SK-N-MC (cell line): ENCODE measurements at regions not wholly inside any gene's neighbourhood (a gene's known extent, or its start where the extent isn't known, plus 50 kb on each side); places are given as distances from the start of the nearest gene placed in this dataset.

Source experiments
- DNase-seq: peaks from one replicate; pipeline ENCODE4 v3.0.0-alpha.2; 2011; ENCODE audit warnings: low read depth, low spot score
- H3K27ac ChIP-seq: fragments of 200-600 bp; sonication (generic); 2 replicates; pipeline ENCODE4 v1.5.1; 2016; ENCODE audit warnings: mixed run types
- H3K36me3 ChIP-seq: fragments of 200-600 bp; sonication (generic); 2 replicates; pipeline ENCODE4 v1.6.1; 2017; ENCODE audit warnings: antibody characterized with exemption, low read length, mixed read lengths; ENCODE audit not compliant: insufficient read depth
- H3K4me3 ChIP-seq: fragments of 200-600 bp; sonication (generic); 2 replicates; pipeline ENCODE4 v1.5.1; 2016
- H3K9ac ChIP-seq: fragments of 200-600 bp; sonication (generic); 2 replicates; pipeline ENCODE4 v1.8.0; 2017; ENCODE audit warnings: mixed run types, mixed read lengths; ENCODE audit not compliant: insufficient read length
- H3K9me3 ChIP-seq: fragments of 200-600 bp; sonication (generic); 2 replicates; pipeline ENCODE4 v1.6.1; 2017; ENCODE audit warnings: low read depth, mild to moderate bottlenecking, antibody characterized with exemption, low read length, moderate library complexity, mixed read lengths
- EZH2 ChIP-seq: fragments of 200-600 bp; sonication (generic); IDR thresholded peaks from one replicate; pipeline ENCODE4 v1.6.1; 2017; ENCODE audit warnings: antibody characterized with exemption
- FOXP2 ChIP-seq: optimal IDR thresholded peaks from 2 replicates; pipeline ENCODE3; 2011; ENCODE audit warnings: mild to moderate bottlenecking, moderate library complexity; ENCODE audit not compliant: insufficient read depth; ENCODE audit errors: extremely low read length, control extremely low read depth
- POLR2AphosphoS5 ChIP-seq: IDR thresholded peaks from 2 replicates; pipeline ENCODE4 v1.6.1; 2012; ENCODE audit warnings: mild to moderate bottlenecking, low read depth, low read length, borderline replicate concordance

- Histone ChIP-seq H3K27ac (no peak overlapping the region), H3K9me3 (no peaks in the 10 kb centered on the region), H3K36me3 (no peaks in the 10 kb centered on the region), H3K4me3 (no peak overlapping the region), H3K9ac (no peak overlapping the region)
- TF ChIP-seq FOXP2 (no peak), EZH2 (no peak), POLR2AphosphoS5 (no peak)
- DNase-seq: no peak
Measured at GRCh38 chr3:117477214-117477755, 767.7 kb downstream of the TUSC7 start.

- no peaks in the 10 kb centered on the region for H3K9me3 ChIP-seq
- H3K4me3 ChIP-seq: no peak overlapping the region
- H3K9ac ChIP-seq: no peak overlapping the region
- TF ChIP-seq FOXP2 (no peak), POLR2AphosphoS5 (no peak), EZH2 (no peak)
- no peak overlapping the region for H3K27ac ChIP-seq
- H3K36me3 ChIP-seq: no peaks in the 10 kb centered on the region
- no peak for DNase-seq
Measured at GRCh38 chr3:117479095-117479494, 769.5 kb downstream of the TUSC7 start.

GRCh38 chr3:117480525-117480924 is 770.9 kb downstream of the TUSC7 start:
- DNase-seq: no peak
- Histone ChIP-seq H3K9ac (no peak overlapping the region), H3K4me3 (no peak overlapping the region), H3K27ac (no peak overlapping the region), H3K9me3 (no peaks in the 10 kb centered on the region), H3K36me3 (no peaks in the 10 kb centered on the region)
- TF ChIP-seq POLR2AphosphoS5 (no peak), EZH2 (no peak), FOXP2 (no peak)

GRCh38 chr3:117480972-117481371 is 771.4 kb downstream of the TUSC7 start:
- no peak for TF ChIP-seq FOXP2
- no peak for TF ChIP-seq POLR2AphosphoS5
- TF ChIP-seq EZH2: no peak
- Histone ChIP-seq H3K36me3 (no peaks in the 10 kb centered on the region), H3K27ac (no peak overlapping the region)

GRCh38 chr3:117483839-117484238 is 774.3 kb downstream of the TUSC7 start:
- TF ChIP-seq FOXP2: no peak
- no peak for TF ChIP-seq EZH2
- TF ChIP-seq POLR2AphosphoS5: no peak
- no peak for DNase-seq

More at GRCh38 chr3:117480972-117481371, 771.4 kb downstream of the TUSC7 start:
- DNase-seq: no peak
- Histone ChIP-seq H3K9me3 (no peaks in the 10 kb centered on the region), H3K9ac (no peak overlapping the region), H3K4me3 (no peak overlapping the region)

GRCh38 chr3:117485841-117486240 is 776.3 kb downstream of the TUSC7 start:
- DNase-seq: no peak

More at GRCh38 chr3:117483839-117484238, 774.3 kb downstream of the TUSC7 start:
- Histone ChIP-seq H3K9me3 (no peaks in the 10 kb centered on the region), H3K4me3 (no peak overlapping the region), H3K36me3 (no peaks in the 10 kb centered on the region), H3K27ac (no peak overlapping the region), H3K9ac (no peak overlapping the region)

GRCh38 chr3:117486719-117487716 is 777.4 kb downstream of the TUSC7 start:
- DNase-seq: no peak
- no peak for TF ChIP-seq FOXP2
- no peak for TF ChIP-seq EZH2
- no peak for TF ChIP-seq POLR2AphosphoS5
- no peaks in the 10 kb centered on the region for H3K36me3 ChIP-seq
- H3K9ac ChIP-seq: no peak overlapping the region
- H3K27ac ChIP-seq: no peak overlapping the region
- H3K4me3 ChIP-seq: no peak overlapping the region
- H3K9me3 ChIP-seq: no peaks in the 10 kb centered on the region

More at GRCh38 chr3:117485841-117486240, 776.3 kb downstream of the TUSC7 start:
- no peak overlapping the region for H3K27ac ChIP-seq
- H3K9me3 ChIP-seq: no peaks in the 10 kb centered on the region
- TF ChIP-seq FOXP2 (no peak), EZH2 (no peak), POLR2AphosphoS5 (no peak)
- no peak overlapping the region for H3K9ac ChIP-seq
- no peak overlapping the region for H3K4me3 ChIP-seq
- H3K36me3 ChIP-seq: no peaks in the 10 kb centered on the region

- Histone ChIP-seq H3K4me3 (no peak overlapping the region), H3K36me3 (no peaks in the 10 kb centered on the region), H3K9me3 (no peaks in the 10 kb centered on the region), H3K9ac (no peak overlapping the region), H3K27ac (no peak overlapping the region)
- TF ChIP-seq POLR2AphosphoS5: no peak
- DNase-seq: no peak
Measured at GRCh38 chr3:117488983-117489382, 779.4 kb downstream of the TUSC7 start.

- no peaks in the 10 kb centered on the region for H3K36me3 ChIP-seq
- no peak overlapping the region for H3K4me3 ChIP-seq
- no peak overlapping the region for H3K9ac ChIP-seq
- no peak overlapping the region for H3K27ac ChIP-seq
- no peak for TF ChIP-seq POLR2AphosphoS5
- TF ChIP-seq FOXP2: no peak
- TF ChIP-seq EZH2: no peak
- DNase-seq: no peak
- no peaks in the 10 kb centered on the region for H3K9me3 ChIP-seq
Measured at GRCh38 chr3:117489663-117490079, 780.1 kb downstream of the TUSC7 start.
